ENCODE measurements at regions not wholly inside any gene's neighbourhood (a gene's known extent, or its start where the extent isn't known, plus 50 kb on each side); places are given as distances from the start of the nearest gene placed in this dataset.

DNA sequence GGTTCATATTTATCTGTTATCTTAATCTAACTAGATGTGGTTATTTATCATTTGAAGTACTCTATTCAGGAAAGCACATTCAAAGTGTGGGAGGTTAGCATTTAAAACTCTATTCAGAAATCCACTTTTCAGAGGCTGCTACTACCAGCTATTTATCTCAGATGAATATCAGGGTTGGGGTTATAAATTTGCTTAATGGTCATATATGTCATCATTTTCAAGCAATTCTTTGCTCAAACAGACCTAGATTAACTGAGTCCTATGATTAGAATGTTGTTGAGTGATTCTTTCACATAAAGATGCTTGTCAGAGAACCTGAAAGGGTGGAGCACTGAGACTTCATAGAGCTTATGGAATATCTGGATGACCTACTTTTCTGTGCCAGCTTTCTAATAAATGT lies 436.9 kb upstream of the TGFBR2 start:
- no peak for TF ChIP-seq CTCF (conservative IDR thresholded peaks at IDR 0.05; ENCODE audit: low read length)
- TF ChIP-seq EZH2phosphoT487 (IDR thresholded peaks at IDR 0.05; ENCODE audit: borderline replicate concordance): no peak
